ENCODE measurements at regions not wholly inside any gene's neighbourhood (a gene's known extent, or its start where the extent isn't known, plus 50 kb on each side); places are given as distances from the start of the nearest gene placed in this dataset.
"Not testable (repeated sequence)": the region's sequence is repeated elsewhere in the genome, so short reads cannot be mapped to it uniquely, and the experiment has no call there.

DNA sequence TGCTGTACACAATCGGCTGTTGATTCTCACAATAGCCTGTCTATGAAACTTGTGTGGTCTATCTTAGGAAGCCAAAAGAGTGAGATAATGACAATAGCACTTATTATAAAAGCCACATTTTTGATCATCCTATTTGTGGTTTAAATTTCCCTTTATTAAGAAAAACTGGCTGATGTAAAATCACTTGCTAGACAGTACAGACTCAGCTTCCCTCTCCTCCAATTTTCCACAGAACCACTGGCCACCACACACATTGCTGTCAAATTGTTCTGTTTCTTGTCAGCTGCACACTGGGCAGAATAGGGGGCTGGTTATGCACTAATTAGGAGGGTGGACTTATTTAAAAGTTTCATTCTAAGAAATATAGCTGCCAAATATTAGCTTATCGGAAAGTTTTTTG is 425.9 kb downstream of the EPHA3 start:
- no peak for DNase-seq

DNA sequence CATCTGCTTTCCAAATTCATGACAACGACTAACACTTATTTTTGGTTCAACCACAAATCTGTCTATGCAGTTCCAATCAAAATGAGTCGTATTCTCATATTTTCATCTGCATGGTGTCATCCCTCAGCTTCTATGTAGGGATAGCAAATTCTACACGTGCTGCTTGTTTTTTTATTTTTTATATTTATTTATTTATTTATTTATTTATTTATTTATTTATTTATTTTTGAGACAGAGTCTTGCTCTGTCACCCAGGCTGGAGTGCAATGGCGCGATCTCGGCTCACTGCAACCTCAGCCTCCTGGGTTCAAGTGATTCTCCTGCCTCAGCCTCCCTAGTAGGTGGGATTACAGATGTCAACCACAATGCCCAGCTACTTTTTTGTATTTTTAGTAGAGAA is 447.2 kb downstream of the EPHA3 start:
- DNase-seq, result not testable (repeated sequence)

DNA sequence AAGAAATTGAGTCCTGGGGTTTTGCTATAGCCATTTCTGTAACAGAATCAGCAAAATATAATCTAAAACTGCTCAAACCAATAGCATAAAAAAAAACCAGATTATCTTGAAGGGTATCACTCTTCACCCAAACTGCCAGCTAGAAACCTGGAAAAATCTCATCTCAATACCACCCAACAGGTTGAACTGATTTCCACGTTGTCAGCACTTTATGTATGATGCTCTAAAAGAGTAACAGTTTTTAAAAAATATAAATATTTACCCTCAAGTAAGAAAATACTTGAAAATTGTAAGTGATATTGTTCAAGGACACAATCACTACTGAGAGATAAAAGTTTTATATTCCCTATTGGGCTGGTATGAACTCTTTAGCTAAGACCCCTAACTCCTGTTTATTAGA is 451.3 kb downstream of the EPHA3 start:
- DNase-seq, result no peak

DNA sequence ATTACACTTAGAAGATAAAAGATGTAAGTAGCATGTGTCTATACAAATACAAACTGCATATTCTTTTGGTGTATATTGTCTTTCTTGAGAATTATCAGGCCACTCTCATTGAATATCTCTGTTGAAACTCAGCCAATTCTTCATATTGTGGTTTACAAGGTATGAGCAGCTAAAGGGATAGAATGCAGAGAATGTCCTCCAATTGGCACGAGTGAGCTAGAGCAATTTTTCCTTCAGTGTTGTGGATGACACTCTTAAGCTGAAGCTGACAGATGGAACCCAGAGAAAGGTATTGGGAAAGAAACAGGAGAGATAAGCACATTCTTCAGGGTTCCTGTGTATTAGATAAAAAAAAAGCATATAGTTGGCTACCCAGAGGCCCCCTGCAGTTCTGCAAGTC is 453.1 kb downstream of the EPHA3 start:
- peak; percentile 58 for DNase-seq

DNA sequence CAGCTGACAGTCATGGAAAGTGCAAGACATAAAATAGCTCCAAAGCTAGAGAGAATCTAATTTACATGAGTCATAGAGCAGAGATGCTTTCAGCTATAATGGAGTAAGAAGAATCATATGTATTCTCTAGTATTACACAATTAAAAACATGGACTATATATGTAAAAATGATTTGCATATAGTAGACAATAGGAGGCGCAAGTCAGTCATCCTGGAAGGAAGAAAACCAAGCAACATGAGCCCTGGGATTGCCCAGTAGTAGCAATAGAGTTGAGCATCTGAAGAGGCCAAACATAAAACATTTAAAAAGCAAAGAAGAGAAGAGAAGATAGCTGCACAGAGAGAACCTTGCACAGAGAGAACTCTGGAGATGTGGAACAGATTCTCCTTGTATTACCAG is 455.0 kb downstream of the EPHA3 start:
- DNase-seq, result peak; percentile 2

DNA sequence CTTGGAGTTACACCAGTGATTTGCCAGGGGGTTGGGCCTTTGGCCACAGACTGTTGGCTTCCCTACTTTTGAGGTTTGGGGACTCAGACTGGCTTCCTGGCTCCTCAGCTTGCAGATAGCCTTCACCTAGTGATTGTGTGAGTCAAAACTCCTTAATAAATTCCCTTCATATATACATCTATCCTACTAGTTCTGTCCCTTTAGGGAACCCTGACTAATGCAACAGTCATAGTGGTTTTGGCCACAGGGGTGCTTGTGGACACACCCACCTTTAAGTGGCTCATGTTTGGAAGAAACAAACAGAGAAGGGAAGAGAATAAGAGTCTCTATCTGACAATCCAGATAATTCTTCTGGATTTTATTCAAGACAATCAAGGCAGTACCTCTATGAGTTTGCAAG is 457.7 kb downstream of the EPHA3 start:
- DNase-seq, result peak; percentile 8

DNA sequence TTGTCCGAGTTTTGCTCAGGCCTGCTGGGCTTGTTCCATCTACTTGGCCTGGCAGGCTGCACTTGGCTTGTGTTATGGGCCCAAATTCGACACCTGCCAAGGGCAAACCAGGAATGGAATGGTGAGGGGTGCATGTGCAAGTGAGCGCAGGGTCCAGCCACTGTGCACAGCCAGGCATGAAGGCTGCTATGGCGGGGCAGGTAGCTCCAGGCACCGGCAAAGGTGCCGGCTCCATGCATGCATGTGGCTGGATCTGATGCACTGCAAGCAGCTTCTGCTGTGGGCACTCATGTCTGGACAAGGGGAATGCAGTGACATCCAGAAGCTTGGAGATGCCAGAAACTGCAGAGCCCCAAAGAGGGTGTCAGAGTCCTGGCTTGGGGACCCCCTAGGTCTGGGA is 463.0 kb downstream of the EPHA3 start:
- DNase-seq, result no peak

DNA sequence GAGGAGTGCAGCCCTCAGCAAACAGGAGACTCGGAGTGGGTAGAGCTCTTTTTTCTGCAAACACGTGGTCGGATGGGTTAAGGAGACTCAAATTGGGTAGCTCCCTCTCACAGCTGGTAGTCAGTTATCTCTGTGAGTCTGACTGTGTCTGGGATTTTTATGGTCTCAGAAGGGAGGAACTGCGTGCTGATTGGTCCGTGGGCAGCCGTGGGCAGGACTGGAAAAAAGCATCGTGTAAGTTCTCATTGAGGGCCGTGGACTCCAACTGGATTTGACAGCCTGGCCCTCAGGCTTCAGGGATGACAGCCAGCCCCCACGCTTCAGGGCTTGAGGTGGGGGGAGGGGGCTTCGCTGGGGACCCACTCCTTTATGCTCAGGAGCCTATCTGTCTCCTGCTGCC is 463.9 kb downstream of the EPHA3 start:
- DNase-seq, result no peak

DNA sequence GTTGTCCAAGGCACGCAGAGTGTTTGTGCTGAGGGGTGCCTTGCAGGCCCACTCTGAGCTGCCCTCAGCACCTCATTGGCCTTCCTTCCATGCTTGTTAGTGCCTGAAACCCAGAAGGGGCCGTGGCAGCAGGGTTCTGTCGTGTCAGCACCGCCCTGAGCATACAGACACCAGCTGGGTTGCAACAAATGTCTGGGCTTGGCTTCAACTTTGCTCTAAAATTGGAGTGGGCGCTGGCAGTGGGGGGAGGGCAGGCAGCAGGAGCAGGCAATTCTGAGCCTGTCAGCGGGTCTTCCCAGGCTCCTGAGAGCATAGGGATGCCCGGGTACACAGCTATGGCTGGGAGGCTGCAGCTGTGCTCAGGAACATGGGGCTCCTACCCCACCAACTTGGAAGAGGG is 464.3 kb downstream of the EPHA3 start:
- no peak for DNase-seq

DNA sequence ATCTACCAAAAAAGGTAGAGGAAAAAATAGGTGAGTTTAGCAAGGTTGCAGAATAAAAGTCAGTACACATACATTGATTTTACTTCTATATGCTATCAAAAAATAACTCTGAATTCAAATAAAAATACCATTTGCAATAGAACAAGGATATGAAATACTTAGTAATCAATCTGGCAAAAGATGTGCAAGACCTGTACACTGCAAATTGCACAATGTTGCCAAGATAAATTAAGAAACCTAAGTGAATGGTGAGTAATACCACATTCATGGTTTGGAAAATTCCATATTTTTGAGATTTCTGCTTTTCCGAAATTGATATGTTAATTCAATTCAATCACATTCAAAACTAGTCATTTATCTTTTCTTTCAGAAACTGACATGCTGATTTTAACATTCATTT is 464.8 kb downstream of the EPHA3 start:
- DNase-seq, result no peak

DNA sequence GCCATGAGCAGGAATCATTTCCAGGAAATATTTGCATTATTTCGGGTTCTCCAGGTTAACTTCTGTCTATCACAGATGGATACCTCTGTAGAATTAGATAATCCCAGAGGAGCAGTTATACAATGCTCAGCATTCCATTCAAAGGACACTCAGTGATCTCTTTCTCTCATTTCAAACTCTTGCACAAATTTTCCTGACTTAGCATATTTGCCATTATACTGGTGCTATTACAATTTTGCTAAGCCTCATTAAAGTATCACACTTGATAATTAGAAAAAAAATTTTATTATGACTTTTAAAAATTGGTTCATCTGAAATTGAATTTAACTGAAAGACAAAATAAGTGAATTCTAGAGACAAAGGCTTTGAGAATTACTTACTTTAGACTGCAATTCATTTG is 469.0 kb downstream of the EPHA3 start:
- no peak for DNase-seq

DNA sequence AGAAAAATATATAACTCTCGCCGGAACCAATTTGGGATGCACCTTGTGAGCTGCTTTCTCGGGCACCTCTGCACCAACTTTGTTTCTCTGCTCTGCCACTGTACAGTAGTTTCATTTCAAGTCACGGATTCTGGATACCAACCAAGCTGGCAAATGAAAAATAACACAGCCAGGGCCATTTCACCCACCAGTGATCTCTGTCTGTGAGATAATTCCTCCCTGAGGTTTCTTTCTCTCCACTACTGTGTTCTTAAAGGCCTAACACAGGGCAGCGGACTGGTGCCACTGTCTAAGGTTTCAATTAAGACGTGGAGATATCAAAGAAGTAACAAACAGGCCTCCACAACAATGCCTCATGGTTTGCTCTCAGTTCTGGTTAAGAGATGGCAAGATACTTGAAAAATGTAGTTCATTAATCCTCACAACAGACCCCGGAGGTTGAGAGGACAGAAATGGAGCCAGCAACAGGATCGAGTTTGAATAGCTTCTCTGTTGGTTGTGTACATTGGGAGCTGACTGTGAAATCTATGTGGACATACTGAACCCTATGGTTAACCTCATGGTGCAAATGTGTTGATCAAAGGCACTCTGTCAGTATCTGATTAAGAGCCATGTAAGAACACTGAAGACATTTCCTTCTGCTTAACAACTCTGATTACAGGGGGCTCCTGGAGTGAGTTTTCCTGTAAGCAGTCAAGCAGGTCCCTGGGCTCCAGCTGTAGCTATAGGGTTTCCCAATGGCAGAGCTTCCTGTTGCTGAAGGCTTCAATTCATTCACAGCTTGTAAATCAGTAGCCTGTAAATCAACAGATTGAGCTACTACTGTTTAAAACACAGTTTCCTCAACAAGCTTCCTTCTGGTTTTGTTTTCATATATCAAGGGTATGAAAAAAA is 470.5 kb downstream of the EPHA3 start:
- DNase-seq, result no peak

DNA sequence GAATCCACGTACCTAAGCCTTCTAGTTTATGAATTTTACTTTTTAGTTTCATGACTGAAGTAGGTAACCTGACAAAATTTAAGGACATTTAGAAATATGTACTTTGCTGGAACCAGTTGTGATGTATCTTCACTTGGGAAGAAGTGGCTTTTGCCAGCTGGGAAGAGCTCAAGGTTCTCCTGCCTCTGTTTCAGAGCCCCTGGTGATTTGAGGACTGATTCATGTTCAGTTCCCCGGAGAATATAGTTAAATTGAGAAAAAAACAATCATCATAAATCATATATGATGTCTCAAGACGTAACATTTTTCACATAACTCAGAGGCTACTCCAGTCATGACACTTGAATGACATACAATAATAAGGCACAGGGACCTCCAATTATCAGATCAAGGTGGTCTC is 473.4 kb downstream of the EPHA3 start:
- DNase-seq, result no peak

DNA sequence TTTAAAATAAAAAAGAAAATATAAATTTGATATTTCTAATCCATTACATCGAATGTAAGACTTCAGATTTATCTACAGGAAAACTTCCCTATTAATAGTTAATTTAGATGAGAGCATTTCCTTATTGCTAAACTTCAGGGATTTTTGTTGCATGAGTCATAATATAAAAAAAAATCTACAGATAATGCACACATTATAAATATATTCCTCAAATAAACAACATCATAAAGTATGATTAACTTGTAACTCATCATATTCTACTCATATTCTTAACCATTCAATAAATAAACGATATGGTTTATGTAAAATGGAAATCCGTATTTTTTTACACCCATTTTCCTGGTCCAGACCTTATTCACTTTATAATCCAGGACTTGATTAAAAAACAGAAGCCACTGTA is 477.0 kb downstream of the EPHA3 start:
- no peak for DNase-seq

DNA sequence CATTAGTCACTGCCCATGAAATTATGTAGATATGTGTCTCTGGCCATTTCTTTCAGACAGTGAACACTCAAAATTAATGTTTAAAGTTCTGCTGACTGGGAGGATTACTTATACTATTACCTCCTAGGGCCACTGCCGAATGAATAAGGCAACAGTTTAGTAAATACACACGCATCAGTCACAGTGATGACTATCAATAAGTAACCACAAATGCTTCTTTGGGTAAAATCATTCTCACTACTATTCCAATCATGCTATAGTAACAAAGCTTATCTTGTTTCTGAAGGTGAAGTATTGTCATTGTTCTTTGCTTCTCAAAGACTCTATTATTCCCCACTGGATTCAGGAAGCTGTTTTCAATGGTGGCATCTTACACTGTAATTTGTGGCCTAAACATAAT is 478.8 kb downstream of the EPHA3 start:
- DNase-seq, result no peak

DNA sequence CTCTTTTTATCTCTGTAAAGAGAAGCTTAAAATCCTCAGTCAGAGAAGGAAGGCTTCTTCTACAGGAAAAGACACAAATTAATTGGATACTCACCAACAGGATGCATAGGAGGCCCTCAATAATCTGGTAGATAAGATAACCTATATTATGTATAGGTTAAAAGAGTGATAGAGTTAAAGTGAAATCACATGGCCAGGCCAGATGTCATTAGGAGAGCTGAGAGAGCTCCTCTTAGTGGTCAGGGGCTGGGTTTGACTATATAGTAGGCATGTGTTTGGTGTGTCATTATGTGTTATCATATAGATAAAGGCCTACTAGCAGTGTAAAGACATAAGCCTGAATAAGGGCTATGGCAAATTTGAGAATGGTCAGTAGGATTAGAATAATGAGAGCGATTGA is 479.3 kb downstream of the EPHA3 start:
- DNase-seq, result no peak

DNA sequence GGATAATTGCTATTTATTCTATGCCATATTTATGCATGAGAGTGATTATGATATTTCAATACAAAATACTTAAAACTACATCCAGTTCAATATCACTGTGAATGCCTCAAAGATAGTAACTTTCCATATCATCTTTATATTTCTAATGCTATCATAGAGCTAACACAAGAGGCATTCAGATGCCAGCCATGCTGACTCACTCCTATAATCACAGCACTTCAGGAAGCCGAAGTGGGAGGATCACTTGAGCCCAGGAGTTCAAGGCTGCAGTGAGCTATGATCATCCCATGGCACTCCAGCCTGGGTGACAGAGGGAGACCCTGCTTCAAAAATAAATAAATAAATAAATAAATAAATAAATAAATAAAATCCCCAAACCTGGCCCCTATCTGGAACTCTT is 498.7 kb downstream of the EPHA3 start:
- DNase-seq, result no peak

DNA sequence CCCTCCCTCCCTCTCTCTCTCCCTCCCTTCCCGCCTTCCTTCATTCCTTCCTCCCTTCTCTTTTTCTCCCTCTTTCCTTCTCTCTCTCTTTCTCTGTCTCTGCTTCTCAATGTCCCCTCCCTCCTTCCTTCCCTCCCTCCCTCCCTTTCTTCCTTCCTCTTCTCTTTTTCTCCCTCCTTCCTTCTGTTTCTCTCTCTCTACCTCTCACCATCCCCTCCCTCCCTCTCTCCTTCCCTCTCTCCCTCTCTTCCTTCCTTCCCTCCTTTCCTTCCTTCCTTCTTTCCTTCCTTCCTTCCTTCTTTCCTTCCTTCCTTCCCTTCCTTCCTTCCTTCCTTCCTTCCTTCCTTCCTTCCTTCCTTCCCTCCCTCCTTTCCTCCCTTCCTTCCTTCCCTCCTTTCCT is 504.6 kb downstream of the EPHA3 start:
- DNase-seq, result no peak

DNA sequence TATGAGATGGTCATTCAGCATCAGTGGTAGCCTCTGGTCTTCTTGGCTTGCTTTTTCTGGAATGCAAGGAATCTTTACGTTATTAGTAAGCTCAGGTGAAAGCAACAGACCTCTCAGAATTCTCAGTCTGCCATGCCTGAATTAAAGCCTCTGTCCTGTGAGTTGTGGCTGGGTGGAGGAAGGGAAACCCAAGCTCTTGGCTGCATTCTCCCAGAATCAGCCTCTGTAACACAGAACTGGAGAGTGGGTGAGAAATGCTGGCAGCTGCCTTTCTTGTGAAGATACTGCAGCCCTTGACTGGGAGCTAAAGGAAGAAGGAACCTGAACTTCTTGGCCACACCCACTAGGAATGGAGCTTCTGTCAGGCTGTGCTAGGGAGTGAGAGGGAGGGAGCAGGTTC is 505.8 kb downstream of the EPHA3 start:
- DNase-seq, result no peak

DNA sequence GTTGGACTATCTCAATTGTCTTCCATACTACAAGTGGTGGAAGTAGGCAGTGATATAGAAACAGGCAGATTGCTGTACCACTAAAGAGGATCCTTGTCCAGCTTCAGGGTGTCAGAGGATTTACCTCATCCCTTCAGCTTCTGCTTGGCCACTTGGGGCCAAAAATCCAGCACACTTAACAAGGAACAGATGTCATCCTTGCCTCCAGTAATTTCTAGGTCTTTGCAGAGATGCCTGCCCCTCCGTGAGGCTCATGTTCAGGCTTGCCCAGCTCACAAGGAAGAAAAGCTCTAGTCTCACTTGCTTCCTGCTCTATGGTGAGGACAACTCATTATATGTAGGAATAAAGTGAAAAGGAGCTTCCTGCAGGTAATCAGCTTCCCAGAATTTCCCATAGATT is 510.3 kb downstream of the EPHA3 start:
- DNase-seq, result no peak

DNA sequence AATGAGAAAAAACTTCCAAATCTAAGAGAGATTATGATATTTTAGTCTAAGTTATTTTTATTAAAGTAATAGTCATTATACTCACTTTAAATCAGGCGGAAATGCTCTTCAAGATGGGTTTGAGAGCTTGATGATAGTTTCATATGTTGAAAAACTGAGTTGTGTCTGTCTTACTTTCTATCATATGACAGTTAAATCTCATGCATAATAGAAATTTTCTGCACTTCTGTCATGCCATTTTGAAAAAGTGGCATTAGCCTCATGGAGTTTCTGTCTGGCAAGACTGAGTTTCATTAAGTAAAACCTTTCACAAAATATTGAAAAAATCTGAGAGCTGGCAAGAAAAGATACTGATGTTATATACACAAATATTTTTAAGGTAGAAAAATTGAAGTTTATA is 511.8 kb downstream of the EPHA3 start:
- no peak for DNase-seq

DNA sequence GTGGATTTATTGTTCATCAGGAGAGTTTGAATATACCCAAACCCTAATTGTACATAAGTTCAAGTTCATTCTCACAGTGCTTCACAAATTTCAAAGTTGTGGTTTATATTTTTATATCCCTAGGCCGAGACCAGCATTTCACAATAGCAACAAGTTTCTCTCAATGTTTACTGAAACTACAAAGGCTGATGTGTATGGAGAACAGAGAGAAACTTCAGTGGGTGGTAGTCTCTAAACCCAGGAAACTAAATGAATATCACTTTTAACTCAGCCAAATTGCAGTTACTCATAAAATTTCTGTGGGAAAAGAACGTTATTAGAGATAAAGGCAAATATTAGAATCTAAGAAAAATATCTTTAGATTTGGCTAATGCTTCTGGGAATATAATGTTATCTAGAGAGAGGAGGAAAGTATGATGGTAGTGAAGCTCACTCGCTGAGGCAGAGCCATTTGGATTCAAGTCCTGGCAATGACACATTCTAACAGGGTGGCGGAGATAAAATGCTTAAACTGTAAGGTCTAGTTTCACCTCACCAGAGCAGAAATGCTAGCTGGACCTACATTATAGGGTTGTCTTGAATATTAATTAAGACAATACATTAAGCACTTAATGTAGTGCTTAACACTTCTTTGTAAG is 514.8 kb downstream of the EPHA3 start:
- no peak for DNase-seq

DNA sequence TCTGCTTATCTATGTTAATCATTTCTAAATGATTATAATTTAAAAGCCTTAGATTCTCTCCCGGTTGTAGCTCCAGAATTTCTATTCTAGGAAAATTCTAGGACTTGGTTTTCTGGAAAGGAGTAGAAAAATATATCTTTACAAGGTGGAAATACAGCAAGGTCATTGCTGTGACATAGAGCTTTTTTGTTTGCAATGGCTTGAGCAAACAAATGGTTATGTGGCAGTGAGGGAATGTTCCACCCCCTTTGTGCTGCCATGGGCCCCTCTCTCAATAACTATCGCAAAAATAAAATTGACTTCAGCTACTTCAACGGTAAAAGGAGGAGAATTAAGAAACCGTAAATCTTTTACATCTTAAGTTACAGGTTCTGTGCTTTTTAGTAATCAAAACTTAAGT is 517.1 kb downstream of the EPHA3 start:
- DNase-seq, result no peak

DNA sequence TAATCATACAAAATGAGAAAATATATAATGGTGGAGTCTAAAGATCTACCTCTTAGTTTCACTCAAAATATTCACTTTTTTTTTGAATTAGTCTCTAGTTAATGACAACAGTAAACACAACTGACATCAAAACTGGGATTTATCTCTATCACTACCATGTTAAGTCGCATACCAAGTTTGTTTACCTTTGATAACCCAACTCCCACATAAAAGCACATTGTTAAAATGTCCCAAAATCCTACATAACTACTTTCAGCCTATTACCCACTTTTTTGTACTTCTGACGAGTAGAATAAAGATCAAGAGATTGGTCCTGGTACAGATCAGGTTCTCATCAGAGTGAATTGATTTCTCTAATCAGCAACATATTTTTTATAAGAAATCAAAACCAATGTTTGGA is 518.5 kb downstream of the EPHA3 start:
- DNase-seq, result no peak

Measured in fibroblast of skin of scalp (primary cell).